Activated naive CD4-positive, alpha-beta T cell treated with Interleukin-2 at 50 U/mL for 16 hours (primary cell): ENCODE measurements at regions not wholly inside any gene's neighbourhood (a gene's known extent, or its start where the extent isn't known, plus 50 kb on each side); places are given as distances from the start of the nearest gene placed in this dataset.

ENCODE experiments used
- DNase-seq: peaks from one replicate; pipeline ENCODE4 v3.0.0-alpha.2; 2020

- DNase-seq: no peak
Observed at GRCh38 chr4:11609751-11610150, 181.1 kb upstream of the HS3ST1 start.

- DNase-seq: no peak
Observed at GRCh38 chr4:11608992-11609391, 180.3 kb upstream of the HS3ST1 start.

DNA sequence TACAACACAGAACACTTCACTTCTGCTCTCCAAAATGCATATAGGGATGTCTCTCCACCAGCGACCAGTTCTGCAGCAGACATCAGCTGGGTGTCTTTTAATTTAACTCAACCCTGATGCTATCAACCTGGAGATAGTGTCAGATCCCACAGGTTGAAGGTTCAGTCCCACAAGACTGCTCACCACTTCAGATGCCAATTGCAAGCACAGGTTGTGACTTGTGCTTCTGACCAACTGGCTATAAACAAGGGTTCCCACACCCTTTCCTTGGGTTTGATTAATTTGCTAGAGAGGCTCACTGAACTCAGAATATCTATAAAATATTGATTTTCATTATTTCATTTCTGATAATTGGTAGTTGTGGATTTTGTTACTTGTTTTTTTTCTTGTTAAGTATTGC is 177.4 kb upstream of the HS3ST1 start:
- DNase-seq: no peak

GRCh38 chr4:11605597-11605996 is 176.9 kb upstream of the HS3ST1 start:
- DNase-seq: no peak

GRCh38 chr4:11604821-11605220 is 176.1 kb upstream of the HS3ST1 start:
- DNase-seq: no peak

GRCh38 chr4:11603591-11604194 is 175.0 kb upstream of the HS3ST1 start:
- no peak for DNase-seq

GRCh38 chr4:11602606-11603340 is 174.1 kb upstream of the HS3ST1 start:
- no peak for DNase-seq

DNA sequence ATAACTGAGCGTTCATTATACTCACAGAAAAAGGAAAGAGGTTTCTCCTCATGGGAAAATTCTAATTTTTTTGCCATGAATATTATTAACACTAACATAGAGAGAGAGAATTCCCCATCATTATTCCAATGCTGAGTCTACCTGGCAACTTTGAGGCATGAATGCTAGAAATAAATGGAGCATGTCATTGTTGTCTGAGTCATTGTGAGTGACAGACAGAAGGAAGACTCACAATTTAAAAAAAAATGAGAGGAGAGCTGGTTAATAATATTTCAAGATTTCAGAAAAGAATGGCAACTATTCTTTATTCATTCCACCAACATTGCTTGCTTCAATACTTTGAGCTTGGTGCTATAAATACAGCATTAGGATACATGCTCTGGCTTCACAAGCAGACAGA is 170.4 kb upstream of the HS3ST1 start:
- no peak for DNase-seq

- no peak for DNase-seq
Observed at GRCh38 chr4:11598591-11598990, 169.9 kb upstream of the HS3ST1 start.

DNA sequence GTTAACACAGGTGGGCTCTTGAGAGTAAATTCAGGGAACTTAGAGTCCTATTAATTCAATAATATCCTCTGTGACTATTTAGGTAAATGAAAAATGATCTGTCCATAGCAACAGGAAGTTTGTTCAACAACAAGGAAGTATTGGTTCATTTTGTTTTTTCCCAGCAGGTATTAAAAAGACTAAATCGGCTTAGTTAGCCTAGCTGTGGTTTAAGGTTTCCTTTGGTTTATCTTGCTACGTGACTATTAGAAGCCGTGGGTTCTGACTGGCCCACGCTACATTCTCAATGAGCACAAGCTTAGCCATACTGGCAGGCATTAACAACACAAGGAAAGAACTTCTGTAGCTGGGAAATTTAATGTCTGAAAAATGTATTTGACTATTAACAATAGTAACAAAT is 168.8 kb upstream of the HS3ST1 start:
- no peak for DNase-seq

DNA sequence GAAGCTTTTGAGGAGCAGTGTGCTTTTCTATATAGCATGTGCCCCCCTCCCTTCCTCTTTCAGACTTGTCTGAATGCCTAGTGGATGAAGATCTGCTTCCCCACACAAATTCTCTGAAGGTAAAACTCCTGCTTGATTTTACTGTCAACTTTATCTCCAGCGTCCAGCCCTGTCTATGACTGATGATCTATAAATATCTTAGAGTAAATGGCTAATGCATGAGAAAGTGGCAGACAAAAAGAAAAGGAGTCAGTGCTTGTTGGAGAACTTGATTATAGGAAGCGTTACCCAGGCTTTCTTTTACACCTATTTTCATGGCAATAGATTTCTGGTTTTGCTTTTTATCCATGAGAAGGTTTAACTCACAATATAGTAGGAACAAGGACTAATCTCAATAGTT is 168.3 kb upstream of the HS3ST1 start:
- DNase-seq: no peak

DNA sequence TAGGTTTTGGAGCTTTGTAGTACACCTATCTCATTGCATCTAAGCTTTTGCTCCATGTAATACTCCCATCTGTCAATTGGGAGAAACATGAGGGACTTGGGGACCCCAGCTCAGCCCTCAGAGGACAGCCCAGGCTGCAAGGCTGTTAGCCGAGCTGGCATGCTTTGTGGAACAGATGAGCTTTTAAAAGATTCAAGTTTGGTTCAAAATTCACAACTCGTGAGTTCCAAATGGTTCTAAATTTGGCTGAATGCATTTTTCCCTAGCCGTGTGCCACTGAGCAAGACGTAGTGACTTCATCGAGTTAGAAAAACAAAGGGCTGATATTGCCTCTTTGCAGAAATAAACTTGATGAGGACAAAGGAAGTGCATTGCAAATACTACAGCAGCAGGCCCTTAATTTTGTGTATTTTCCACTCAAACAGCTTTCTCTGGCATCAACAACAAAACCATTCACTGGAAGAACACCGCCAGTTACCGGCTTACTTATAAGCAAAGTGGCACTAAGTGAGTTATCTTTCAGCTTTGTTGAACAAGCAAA is 165.0 kb upstream of the HS3ST1 start:
- no peak for DNase-seq

DNA sequence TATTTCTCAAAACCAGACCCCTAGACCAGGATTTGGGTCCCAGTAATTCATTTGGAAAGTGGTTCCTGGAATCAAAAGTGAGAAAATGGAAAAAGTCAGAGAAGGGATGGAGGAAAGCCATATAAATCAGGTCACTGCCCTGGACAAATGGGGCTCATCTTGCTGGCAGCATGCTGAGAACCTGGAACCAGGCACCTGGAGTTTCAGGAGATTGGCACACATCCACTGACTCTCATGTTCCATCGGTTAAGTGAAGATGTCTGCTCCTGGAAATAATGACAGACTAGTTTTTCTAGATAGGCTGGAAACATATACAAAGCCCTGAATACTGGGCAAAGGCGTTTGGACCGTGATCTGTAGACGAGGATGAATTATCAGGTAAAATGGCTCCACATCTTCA is 163.6 kb upstream of the HS3ST1 start:
- no peak for DNase-seq

GRCh38 chr4:11590132-11590531 is 161.4 kb upstream of the HS3ST1 start:
- DNase-seq: no peak

DNA sequence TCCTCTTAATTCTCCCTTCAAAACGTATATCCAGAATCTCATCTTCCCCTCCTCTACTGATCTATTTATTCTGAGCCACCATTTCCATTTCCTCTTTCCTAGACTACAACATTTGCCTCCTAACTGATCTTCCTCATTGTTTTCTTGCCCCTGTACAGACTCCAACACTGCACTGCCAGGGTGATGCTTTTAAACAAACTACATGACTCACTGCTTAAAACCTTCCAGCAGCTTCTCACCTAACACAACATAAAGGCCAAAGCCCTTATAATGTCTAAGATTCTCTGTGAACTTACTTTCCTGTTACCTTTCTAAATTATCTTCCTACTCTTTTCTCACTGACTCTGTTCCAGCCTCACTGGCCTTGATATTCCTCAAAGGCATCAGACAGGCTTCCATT is 161.0 kb upstream of the HS3ST1 start:
- DNase-seq: no peak

DNA sequence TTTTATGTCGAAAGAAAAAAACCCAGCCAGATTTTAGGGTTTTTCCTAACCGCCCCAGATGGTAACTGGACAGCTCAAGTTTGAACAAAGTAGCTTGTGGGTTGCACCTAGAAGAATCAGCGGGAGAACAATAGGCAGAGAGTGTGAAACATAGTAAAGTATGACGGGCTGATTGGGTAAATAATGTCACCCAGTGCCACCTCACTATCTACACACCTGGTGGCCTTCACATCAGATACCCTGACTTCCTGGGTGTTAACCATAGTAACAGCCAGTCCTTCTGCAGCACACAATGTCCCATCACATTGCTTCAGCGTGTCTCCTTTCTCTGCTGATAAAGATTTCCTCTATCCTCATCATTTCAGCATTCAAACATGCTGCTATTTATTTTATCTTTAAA is 159.1 kb upstream of the HS3ST1 start:
- no peak for DNase-seq

DNA sequence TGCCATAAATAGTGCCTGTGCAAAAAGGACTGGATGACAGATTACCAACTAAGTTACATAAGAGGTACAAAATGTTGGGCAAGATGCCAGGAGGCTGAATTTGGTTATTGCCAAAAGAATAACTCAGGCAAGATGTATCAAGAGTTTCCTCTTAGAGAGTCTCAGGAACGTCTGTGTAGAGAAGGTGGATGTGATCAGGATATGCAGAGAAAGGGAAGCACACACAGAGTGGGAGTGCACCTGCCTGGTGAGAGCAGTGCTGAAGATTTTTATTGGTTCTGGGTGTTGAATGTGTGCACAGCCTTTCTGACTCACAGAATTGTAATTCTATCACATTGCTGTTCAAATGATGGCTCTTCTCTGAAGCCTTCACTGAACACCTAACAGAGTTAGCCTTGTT is 156.8 kb upstream of the HS3ST1 start:
- DNase-seq: no peak

DNA sequence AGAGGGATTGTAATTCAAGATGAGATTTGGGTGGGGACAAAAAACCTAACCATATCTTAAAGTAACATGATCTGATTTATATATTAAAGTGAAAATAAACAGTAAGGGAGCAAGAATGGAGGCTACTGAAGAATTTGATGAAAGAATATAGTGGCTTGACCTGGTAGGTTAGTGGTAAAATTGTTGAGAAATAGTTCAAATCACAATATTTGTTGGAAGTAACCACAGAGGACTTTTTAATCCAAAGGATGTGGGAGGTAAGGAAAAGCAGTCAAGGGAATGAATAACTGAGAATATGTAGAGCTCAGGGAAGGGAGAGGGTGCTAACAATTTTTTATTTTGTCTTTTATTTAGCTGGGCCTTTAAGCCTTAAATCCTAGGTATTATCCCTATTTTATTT is 139.8 kb upstream of the HS3ST1 start:
- DNase-seq: no peak

DNA sequence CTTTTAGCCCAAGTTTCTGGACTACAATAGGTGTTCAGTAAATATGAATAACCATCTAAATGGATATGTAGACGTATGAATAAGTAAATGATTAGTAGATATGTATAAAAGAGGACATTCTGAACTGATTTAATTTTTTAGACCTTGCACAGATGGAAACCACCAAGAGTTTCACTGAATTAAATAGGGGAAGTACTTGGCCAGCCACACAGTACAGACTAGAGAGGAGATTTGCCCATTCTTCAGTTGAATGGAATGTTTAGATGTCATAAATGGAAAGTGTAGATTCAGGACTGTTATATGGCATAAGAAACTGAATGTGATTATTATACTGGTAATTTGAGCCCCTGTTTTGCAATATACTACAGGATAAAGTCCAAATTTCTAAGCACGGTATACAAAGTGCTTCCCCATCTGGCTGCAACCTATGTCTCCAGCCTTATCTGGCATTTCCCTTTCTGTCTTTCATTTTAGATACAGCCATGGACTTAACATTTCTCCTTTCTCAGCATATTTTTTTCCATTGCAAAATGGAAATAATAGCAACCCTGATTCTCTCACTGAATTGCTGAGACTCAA is 137.8 kb upstream of the HS3ST1 start:
- no peak for DNase-seq

GRCh38 chr4:11565899-11566298 is 137.2 kb upstream of the HS3ST1 start:
- no peak for DNase-seq

GRCh38 chr4:11565213-11565612 is 136.5 kb upstream of the HS3ST1 start:
- no peak for DNase-seq

DNA sequence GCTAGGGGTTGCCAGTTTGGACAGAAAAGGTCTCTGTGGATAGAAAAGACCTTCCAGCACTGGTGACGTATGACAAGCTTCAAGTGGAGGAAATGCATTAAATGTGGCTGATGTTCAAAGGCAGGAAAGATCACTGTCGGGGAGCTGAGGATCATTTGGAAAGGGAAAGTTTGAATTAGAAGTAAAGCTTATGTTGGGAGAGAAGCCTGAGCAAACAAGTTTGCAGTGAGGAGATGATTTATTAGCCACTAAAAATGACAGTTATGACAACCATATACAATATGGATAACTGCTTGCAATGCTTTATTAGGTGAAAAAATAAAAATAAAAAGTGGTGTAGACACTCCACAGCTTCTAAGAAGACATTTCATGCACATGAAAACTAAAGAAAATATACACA is 135.3 kb upstream of the HS3ST1 start:
- DNase-seq: no peak

GRCh38 chr4:11549525-11549924 is 120.8 kb upstream of the HS3ST1 start:
- no peak for DNase-seq

- DNase-seq: no peak
Observed at GRCh38 chr4:11548597-11549082, 119.9 kb upstream of the HS3ST1 start.
